HG02970 (cell line): ENCODE measurements at regions not wholly inside any gene's neighbourhood (a gene's known extent, or its start where the extent isn't known, plus 50 kb on each side); places are given as distances from the start of the nearest gene placed in this dataset.
"Not testable (repeated sequence)": the region's sequence is repeated elsewhere in the genome, so short reads cannot be mapped to it uniquely, and the experiment has no call there.

Experiments used
- ATAC-seq: cut with Tn5 transposase; IDR thresholded peaks from one replicate; pipeline ENCODE4 v1.9.1; 2021; ENCODE audit warnings: mild to moderate bottlenecking, moderate library complexity, moderate number of reproducible peaks; ENCODE audit not compliant: unreplicated experiment, low FRiP score

- ATAC-seq = no peak
Measured at GRCh38 chr5:83815661-83816060, 95.0 kb upstream of the HAPLN1 start.

- no peak for ATAC-seq
Measured at GRCh38 chr5:83810511-83810910, 89.9 kb upstream of the HAPLN1 start.

- ATAC-seq = no peak
Measured at GRCh38 chr5:83802686-83803085, 82.0 kb upstream of the HAPLN1 start.

- ATAC-seq = no peak
Measured at GRCh38 chr5:83800201-83800600, 79.5 kb upstream of the HAPLN1 start.

GRCh38 chr5:83799020-83799419, 78.4 kb upstream of the HAPLN1 start:
- ATAC-seq = not testable (repeated sequence)

- ATAC-seq = no peak
Measured at GRCh38 chr5:83789371-83789770, 68.7 kb upstream of the HAPLN1 start.

- ATAC-seq = no peak
Measured at GRCh38 chr5:83787631-83788030, 67.0 kb upstream of the HAPLN1 start.

- ATAC-seq = no peak
Measured at GRCh38 chr5:83785176-83785668, 64.6 kb upstream of the HAPLN1 start.

GRCh38 chr5:83780699-83781350, 60.2 kb upstream of the HAPLN1 start:
- ATAC-seq = no peak

GRCh38 chr5:83777856-83778255, 57.2 kb upstream of the HAPLN1 start:
- ATAC-seq = no peak

- no peak for ATAC-seq
Measured at GRCh38 chr5:83776437-83777031, 55.9 kb upstream of the HAPLN1 start.
